SK-N-MC (cell line): ENCODE measurements at regions not wholly inside any gene's neighbourhood (a gene's known extent, or its start where the extent isn't known, plus 50 kb on each side); places are given as distances from the start of the nearest gene placed in this dataset.
"Not testable (repeated sequence)": the region's sequence is repeated elsewhere in the genome, so short reads cannot be mapped to it uniquely, and the experiment has no call there.

Source experiments
- DNase-seq: peaks from one replicate; pipeline ENCODE4 v3.0.0-alpha.2; 2011; ENCODE audit warnings: low read depth, low spot score
- H3K27ac ChIP-seq: fragments of 200-600 bp; sonication (generic); 2 replicates; pipeline ENCODE4 v1.5.1; 2016; ENCODE audit warnings: mixed run types
- H3K36me3 ChIP-seq: fragments of 200-600 bp; sonication (generic); 2 replicates; pipeline ENCODE4 v1.6.1; 2017; ENCODE audit warnings: antibody characterized with exemption, low read length, mixed read lengths; ENCODE audit not compliant: insufficient read depth
- H3K4me3 ChIP-seq: fragments of 200-600 bp; sonication (generic); 2 replicates; pipeline ENCODE4 v1.5.1; 2016
- H3K9ac ChIP-seq: fragments of 200-600 bp; sonication (generic); 2 replicates; pipeline ENCODE4 v1.8.0; 2017; ENCODE audit warnings: mixed run types, mixed read lengths; ENCODE audit not compliant: insufficient read length
- H3K9me3 ChIP-seq: fragments of 200-600 bp; sonication (generic); 2 replicates; pipeline ENCODE4 v1.6.1; 2017; ENCODE audit warnings: low read depth, mild to moderate bottlenecking, antibody characterized with exemption, low read length, moderate library complexity, mixed read lengths
- EZH2 ChIP-seq: fragments of 200-600 bp; sonication (generic); IDR thresholded peaks from one replicate; pipeline ENCODE4 v1.6.1; 2017; ENCODE audit warnings: antibody characterized with exemption
- FOXP2 ChIP-seq: optimal IDR thresholded peaks from 2 replicates; pipeline ENCODE3; 2011; ENCODE audit warnings: mild to moderate bottlenecking, moderate library complexity; ENCODE audit not compliant: insufficient read depth; ENCODE audit errors: extremely low read length, control extremely low read depth
- POLR2AphosphoS5 ChIP-seq: IDR thresholded peaks from 2 replicates; pipeline ENCODE4 v1.6.1; 2012; ENCODE audit warnings: mild to moderate bottlenecking, low read depth, low read length, borderline replicate concordance

- TF ChIP-seq EZH2 = no peak
- no peak for TF ChIP-seq POLR2AphosphoS5
- no peak for TF ChIP-seq FOXP2
- no peak overlapping the region for H3K9ac ChIP-seq
- no peaks in the 10 kb centered on the region for H3K36me3 ChIP-seq
- no peaks in the 10 kb centered on the region for H3K9me3 ChIP-seq
- DNase-seq = no peak
- H3K27ac ChIP-seq = no peak overlapping the region
- no peak overlapping the region for H3K4me3 ChIP-seq
Observed at GRCh38 chr5:45893309-45893708, 197.1 kb upstream of the HCN1 start.

GRCh38 chr5:45890441-45891080, 194.4 kb upstream of the HCN1 start:
- H3K4me3 ChIP-seq, H3K36me3 ChIP-seq, H3K27ac ChIP-seq, DNase-seq, H3K9ac ChIP-seq, H3K9me3 ChIP-seq: not testable (repeated sequence)

- TF ChIP-seq FOXP2 (no peak), EZH2 (no peak), POLR2AphosphoS5 (no peak)
- Histone ChIP-seq H3K9me3 (no peaks in the 10 kb centered on the region), H3K4me3 (no peak overlapping the region), H3K36me3 (no peaks in the 10 kb centered on the region), H3K27ac (no peak overlapping the region), H3K9ac (no peak overlapping the region)
- DNase-seq = no peak
Observed at GRCh38 chr5:45862763-45863162, 166.6 kb upstream of the HCN1 start.

DNA sequence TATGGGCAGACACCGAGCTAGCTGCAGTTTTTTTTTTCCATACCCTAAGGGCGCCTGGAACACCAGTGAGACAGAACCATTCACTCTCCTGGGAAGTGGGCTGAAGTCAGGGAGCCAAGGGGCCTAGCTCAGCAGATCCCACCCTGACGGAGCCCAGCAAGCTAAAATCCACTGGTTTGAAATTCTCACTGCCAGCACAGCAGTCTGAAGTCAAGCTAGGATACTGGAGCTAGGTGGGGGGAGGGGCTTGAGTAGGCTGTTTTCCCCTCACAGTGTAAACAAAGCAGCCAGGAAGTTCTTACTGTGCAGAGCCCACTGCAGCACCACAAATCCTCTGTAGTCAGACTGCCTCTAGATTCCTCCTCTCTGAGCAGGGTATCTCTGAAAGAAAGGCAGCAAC, 151.7 kb upstream of the HCN1 start:
- Histone ChIP-seq H3K9ac (no peak overlapping the region), H3K27ac (no peak overlapping the region), H3K36me3 (no peaks in the 10 kb centered on the region), H3K4me3 (0 out of 2 replicates have a peak overlapping the region, but pooled peaks have one; percentile 15), H3K9me3 (no peaks in the 10 kb centered on the region)
- no peak for TF ChIP-seq POLR2AphosphoS5
- TF ChIP-seq EZH2 = no peak
- TF ChIP-seq FOXP2 = no peak
- DNase-seq = no peak

GRCh38 chr5:45826055-45826454, 129.9 kb upstream of the HCN1 start:
- H3K36me3 ChIP-seq = no peaks in the 10 kb centered on the region
- H3K27ac ChIP-seq = no peak overlapping the region
- no peak overlapping the region for H3K4me3 ChIP-seq
- H3K9ac ChIP-seq = no peak overlapping the region
- no peaks in the 10 kb centered on the region for H3K9me3 ChIP-seq
- DNase-seq = no peak
- no peak for TF ChIP-seq FOXP2
- no peak for TF ChIP-seq EZH2
- TF ChIP-seq POLR2AphosphoS5 = no peak

- TF ChIP-seq FOXP2 = no peak
- no peak for TF ChIP-seq POLR2AphosphoS5
- TF ChIP-seq EZH2 = no peak
- DNase-seq = no peak
- Histone ChIP-seq H3K9me3 (peaks cover 3% of the 10 kb centered on the region; the same call in 1 of the 2 replicates), H3K36me3 (no peaks in the 10 kb centered on the region), H3K27ac (no peak overlapping the region), H3K9ac (no peak overlapping the region), H3K4me3 (no peak overlapping the region)
Observed at GRCh38 chr5:45800331-45800730, 104.2 kb upstream of the HCN1 start.

DNA sequence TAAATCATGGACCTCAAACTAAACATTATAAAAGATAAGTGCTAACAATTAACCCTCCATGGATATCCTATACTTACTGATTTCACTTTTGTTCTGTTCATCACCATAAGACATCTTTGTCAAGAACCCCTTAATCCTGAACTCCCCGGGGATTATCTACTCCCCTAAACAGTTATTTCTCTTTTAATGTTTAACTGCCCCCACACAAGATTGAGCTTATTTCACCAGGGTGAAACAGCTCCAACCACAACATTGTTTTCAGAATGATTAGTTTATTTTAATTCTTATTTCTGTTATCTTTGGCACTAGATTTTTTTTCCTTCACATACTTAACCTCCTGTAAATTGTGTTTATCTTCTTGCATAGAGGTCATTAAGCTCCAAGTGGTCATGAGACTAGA, 103.2 kb upstream of the HCN1 start:
- no peak for TF ChIP-seq FOXP2
- no peak for TF ChIP-seq EZH2
- TF ChIP-seq POLR2AphosphoS5 = no peak
- no peak for DNase-seq
- no peaks in the 10 kb centered on the region for H3K36me3 ChIP-seq
- peaks cover 3% of the 10 kb centered on the region; the same call in 1 of the 2 replicates for H3K9me3 ChIP-seq
- no peak overlapping the region for H3K27ac ChIP-seq
- H3K9ac ChIP-seq = no peak overlapping the region
- H3K4me3 ChIP-seq = no peak overlapping the region

DNA sequence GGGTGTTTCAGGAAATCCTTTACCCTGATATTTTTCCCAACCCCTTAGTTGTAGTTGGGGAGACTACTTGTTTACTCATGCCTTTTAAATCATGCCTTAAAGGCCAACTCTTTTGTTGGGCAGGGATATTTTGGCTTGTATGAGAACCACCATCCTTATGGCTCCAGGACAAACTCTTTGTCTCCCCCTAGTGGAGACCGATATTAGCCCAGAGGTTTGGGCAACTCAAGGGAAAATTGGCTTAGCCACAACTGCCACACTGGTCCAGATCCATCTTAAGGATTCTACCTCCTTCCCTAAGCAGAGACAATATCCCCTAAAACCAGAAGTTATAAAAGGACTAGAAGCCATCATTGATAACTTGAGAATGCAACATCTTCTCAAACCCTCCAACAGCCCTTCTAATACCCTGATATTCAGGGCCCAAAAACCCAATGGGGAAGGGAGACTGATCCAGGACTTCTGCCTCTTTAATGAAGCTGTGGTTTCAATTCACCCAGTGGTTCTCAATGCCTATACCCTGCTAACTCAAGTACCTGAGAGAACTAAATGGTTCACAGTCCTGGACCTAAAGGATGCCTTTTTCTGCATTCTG, 100.9 kb upstream of the HCN1 start:
- TF ChIP-seq POLR2AphosphoS5 (no peak), EZH2 (no peak), FOXP2 (no peak)

DNA sequence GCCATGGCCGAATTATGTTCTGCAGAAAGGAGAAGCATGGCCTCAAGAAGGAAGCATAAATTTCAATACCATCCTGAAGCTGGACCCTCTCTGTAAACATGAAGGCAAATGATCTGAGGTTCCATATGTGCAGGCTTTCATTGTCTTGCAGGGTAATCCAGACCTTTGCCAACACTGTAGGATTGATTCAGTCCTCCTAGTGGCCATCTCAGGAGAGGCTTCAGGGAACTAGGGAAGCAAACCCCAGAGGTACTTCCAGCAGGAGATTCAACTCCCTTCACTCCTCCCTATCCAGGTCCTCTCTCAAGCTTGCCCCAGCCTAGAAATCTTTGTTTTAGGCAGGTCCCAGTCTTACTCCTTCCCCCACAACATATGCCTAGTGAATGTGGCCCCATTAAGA, 99.3 kb upstream of the HCN1 start:
- TF ChIP-seq FOXP2 (no peak), EZH2 (no peak), POLR2AphosphoS5 (no peak)
- H3K9ac ChIP-seq = no peak overlapping the region
- H3K36me3 ChIP-seq = no peaks in the 10 kb centered on the region
- H3K27ac ChIP-seq = no peak overlapping the region
- no peak for DNase-seq
- no peaks in the 10 kb centered on the region for H3K9me3 ChIP-seq
- H3K4me3 ChIP-seq = no peak overlapping the region

More for the DNA sequence above, 100.9 kb upstream of the HCN1 start:
- DNase-seq = no peak
- no peak overlapping the region for H3K4me3 ChIP-seq
- no peak overlapping the region for H3K27ac ChIP-seq
- H3K9ac ChIP-seq = no peak overlapping the region
- no peaks in the 10 kb centered on the region for H3K36me3 ChIP-seq
- H3K9me3 ChIP-seq = no peaks in the 10 kb centered on the region; the same call in 1 of the 2 replicates
